ENCODE measurements at regions not wholly inside any gene's neighbourhood (a gene's known extent, or its start where the extent isn't known, plus 50 kb on each side); places are given as distances from the start of the nearest gene placed in this dataset.

- DNase-seq: peak in 1 of 3 experiments; percentile 36
These were observed 492.9 kb upstream of the INTU start for GRCh38 chr4:127139788-127140286.

GRCh38 chr4:127140306-127140705 lies 492.5 kb upstream of the INTU start:
- peak in 2 of 3 experiments; percentile 11 to 63 for DNase-seq

- no peak for DNase-seq
These were observed 490.9 kb upstream of the INTU start for GRCh38 chr4:127141856-127142255.

- no peak for DNase-seq
These were observed 489.1 kb upstream of the INTU start for GRCh38 chr4:127143460-127144195.

GRCh38 chr4:127145006-127145540 lies 487.7 kb upstream of the INTU start:
- DNase-seq: peak in 2 of 3 experiments; percentile 77 to 94

- no peak for DNase-seq
These were observed 484.6 kb upstream of the INTU start for GRCh38 chr4:127148165-127148564.

GRCh38 chr4:127149086-127149485 lies 483.7 kb upstream of the INTU start:
- DNase-seq: no peak

GRCh38 chr4:127151941-127152340 lies 480.8 kb upstream of the INTU start:
- no peak for DNase-seq

- no peak for DNase-seq
These were observed 477.6 kb upstream of the INTU start for GRCh38 chr4:127155116-127155515.

- no peak for DNase-seq
These were observed 477.2 kb upstream of the INTU start for GRCh38 chr4:127155555-127155954.

- no peak for DNase-seq
These were observed 470.0 kb upstream of the INTU start for GRCh38 chr4:127162741-127163140.

- DNase-seq: no peak
These were observed 466.8 kb upstream of the INTU start for GRCh38 chr4:127165971-127166370.

- no peak for DNase-seq
These were observed 458.6 kb upstream of the INTU start for GRCh38 chr4:127174201-127174600.

GRCh38 chr4:127174616-127175015 lies 458.1 kb upstream of the INTU start:
- DNase-seq: no peak

GRCh38 chr4:127179256-127180087 lies 453.3 kb upstream of the INTU start:
- no peak for DNase-seq

GRCh38 chr4:127181001-127181400 lies 451.8 kb upstream of the INTU start:
- no peak for DNase-seq

- no peak for DNase-seq
These were observed 450.1 kb upstream of the INTU start for GRCh38 chr4:127182687-127183086.

- peak in 2 of 3 experiments; percentile 25 to 60 for DNase-seq
These were observed 443.9 kb upstream of the INTU start for GRCh38 chr4:127188847-127189246.

GRCh38 chr4:127194281-127194680 lies 438.5 kb upstream of the INTU start:
- no peak for DNase-seq

- DNase-seq: no peak
These were observed 436.0 kb upstream of the INTU start for GRCh38 chr4:127196655-127197352.

GRCh38 chr4:127203562-127204200 lies 429.1 kb upstream of the INTU start:
- DNase-seq: no peak

- DNase-seq: no peak
These were observed 428.4 kb upstream of the INTU start for GRCh38 chr4:127204322-127204721.

All from NCI-H1417 (cell line).